GM12878 (cell line): ENCODE measurements at regions not wholly inside any gene's neighbourhood (a gene's known extent, or its start where the extent isn't known, plus 50 kb on each side); places are given as distances from the start of the nearest gene placed in this dataset.

ENCODE experiments used
- ATAC-seq: fragments of 200-7000 bp; cut with Tn5 transposase; 3 replicates; pipeline ENCODE4 v1.9.1; 2020; ENCODE audit warnings: mild to moderate bottlenecking, moderate library complexity
- BruUV-seq: library from RNA; stranded (reverse); fragments of 400-500 nt; replicated peaks from 2 replicates; lab custom pipeline; 2021; lab: Mats Ljungman, UMichigan
- CTCF ChIA-PET: fragments of 300-600 bp; sonication (Branson Sonifier 250); formaldehyde crosslinking; extraction: SDS; loops from one replicate; lab custom pipeline; 2021; ENCODE audit warnings: inconsistent platforms; lab: Yijun Ruan, JAX
- POLR2A ChIA-PET: fragments of 350-600 bp; formaldehyde crosslinking; extraction: SDS; loops from one replicate; lab custom pipeline; 2021; ENCODE audit warnings: inconsistent platforms; lab: Charles Lee
- RAD21 ChIA-PET: fragments of 300-600 bp; sonication (Branson Sonifier 250); formaldehyde crosslinking; loops from one replicate; lab custom pipeline; 2023; ENCODE audit warnings: antibody characterized with exemption; ENCODE audit not compliant: unreplicated experiment; lab: Charles Lee
- SMC1A ChIA-PET: fragments of 300-600 bp; sonication (Branson Sonifier 250); formaldehyde crosslinking; loops from one replicate; lab custom pipeline; 2023; ENCODE audit not compliant: unreplicated experiment, uncharacterized antibody; lab: Charles Lee
- DNase-seq: peaks from one replicate; pipeline ENCODE4 v3.0.0-alpha.2; 2011; ENCODE audit warnings: low read depth, low spot score
- FAIRE-seq: peaks from 3 replicates; lab custom pipeline; 2011; peaks lifted over from hg19 to GRCh38; lab: Jason Lieb, UNC
- H2AFZ ChIP-seq: 2 replicates; pipeline ENCODE4 v1.6.0; 2011; ENCODE audit warnings: low read depth, low read length, control low read depth; ENCODE audit not compliant: control insufficient read depth
- H3K27ac ChIP-seq: 2 replicates; pipeline ENCODE4 v1.5.1; 2011; ENCODE audit warnings: control low read depth; ENCODE audit not compliant: control insufficient read depth, insufficient read depth
- H3K27me3 ChIP-seq, 2 experiments: replicated peaks in 1 of 2; 2 replicates each; pipeline versions ENCODE4 v1.6.0 to v1.6.1; 2011; ENCODE audit warnings: low read length in 1 of 2; ENCODE audit not compliant: control insufficient read depth in 2 of 2, insufficient read depth in 2 of 2
- H3K36me3 ChIP-seq, 2 experiments: 2 replicates each; pipeline ENCODE4 v1.5.1; 2011; ENCODE audit warnings: low read length in 1 of 2; ENCODE audit not compliant: control insufficient read depth in 2 of 2, insufficient read depth in 2 of 2
- H3K4me1 ChIP-seq: 2 replicates; pipeline ENCODE4 v1.6.1; 2011; ENCODE audit warnings: mild to moderate bottlenecking, low read length, moderate library complexity, mixed read lengths; ENCODE audit not compliant: control insufficient read depth, insufficient read depth
- H3K4me2 ChIP-seq: 2 replicates; pipeline ENCODE4 v1.6.0; 2011; ENCODE audit warnings: control low read depth; ENCODE audit not compliant: control insufficient read depth, insufficient read depth
- H3K4me3 ChIP-seq: fragments of 200-600 bp; sonication (generic); 2 replicates; pipeline ENCODE4 v1.5.1; 2016
- H3K79me2 ChIP-seq: 2 replicates; pipeline ENCODE4 v1.6.0; 2011; ENCODE audit warnings: low read length; ENCODE audit not compliant: control insufficient read depth, insufficient read depth
- H3K9ac ChIP-seq: 2 replicates; pipeline ENCODE4 v1.8.0; 2011; ENCODE audit warnings: low read length, control low read depth, mixed read lengths; ENCODE audit not compliant: control insufficient read depth, insufficient read depth
- H3K9me3 ChIP-seq: replicated peaks from 3 replicates; pipeline ENCODE4 v1.5.1; 2011; ENCODE audit warnings: mild to moderate bottlenecking, low read length; ENCODE audit not compliant: control insufficient read depth, insufficient read depth
- H4K20me1 ChIP-seq: 2 replicates; pipeline ENCODE4 v1.6.0; 2011; ENCODE audit not compliant: control insufficient read depth, insufficient read depth
- BHLHE40 ChIP-seq, 2 experiments: fragments of 450-650 bp in 1 of 2; IDR thresholded peaks; 2 replicates each; pipeline ENCODE4 v1.6.1; 2011 to 2017; ENCODE audit warnings: low read depth in 2 of 2, borderline replicate concordance in 1 of 2, improper control_type of control experiment in 1 of 2, low read length in 1 of 2, mild to moderate bottlenecking in 1 of 2
- BMI1 ChIP-seq: fragments of 450-650 bp; IDR thresholded peaks from 2 replicates; pipeline ENCODE4 v1.6.1; 2016; ENCODE audit warnings: mild to moderate bottlenecking, moderate library complexity, borderline replicate concordance
- CREB1 ChIP-seq: IDR thresholded peaks from 2 replicates; pipeline ENCODE4 v1.6.1; 2012; ENCODE audit warnings: low read depth, mild to moderate bottlenecking, inconsistent platforms
- ESRRA ChIP-seq: IDR thresholded peaks from 2 replicates; pipeline ENCODE4 v1.6.1; 2012; ENCODE audit warnings: mild to moderate bottlenecking, low read length, improper control_type of control experiment
- FOS ChIP-seq: IDR thresholded peaks from 3 replicates; pipeline ENCODE4 v1.6.1; 2011; ENCODE audit warnings: borderline replicate concordance; ENCODE audit not compliant: insufficient read length; ENCODE audit errors: extremely low read depth
- FOXM1 ChIP-seq: IDR thresholded peaks from 2 replicates; pipeline ENCODE4 v1.6.1; 2012; ENCODE audit warnings: low read depth, mild to moderate bottlenecking, inconsistent platforms, low read length, moderate library complexity
- HCFC1 ChIP-seq: fragments of 150-350 bp; IDR thresholded peaks from 2 replicates; pipeline ENCODE4 v1.6.1; 2014; ENCODE audit warnings: low read length
- IKZF2 ChIP-seq, 2 experiments: fragments of 450-650 bp; IDR thresholded peaks; 2 replicates each; pipeline ENCODE4 v1.6.1; 2017; ENCODE audit warnings: mild to moderate bottlenecking in 2 of 2, moderate library complexity in 2 of 2
- SPI1 ChIP-seq: IDR thresholded peaks from 2 replicates; pipeline ENCODE4 v1.6.1; 2011; ENCODE audit warnings: low read depth, mild to moderate bottlenecking, low read length, moderate library complexity, borderline replicate concordance; ENCODE audit not compliant: insufficient read depth
- SREBF1 ChIP-seq: IDR thresholded peaks from 2 replicates; pipeline ENCODE4 v1.6.1; 2012; ENCODE audit warnings: mild to moderate bottlenecking, low read length
- TAF1 ChIP-seq: IDR thresholded peaks from 2 replicates; pipeline ENCODE4 v1.6.1; 2011; ENCODE audit warnings: mild to moderate bottlenecking, low read depth, low read length, borderline replicate concordance
- ZNF274 ChIP-seq: IDR thresholded peaks from one replicate; pipeline ENCODE4 v1.8.0; 2011; ENCODE audit not compliant: insufficient read length, insufficient read depth
- WGBS: methylation state at CpG from one replicate; pipeline ENCODE4 v1.1.6; 2016; ENCODE audit warnings: low lambda C conversion rate; ENCODE audit not compliant: insufficient replicate concordance, insufficient coverage; ENCODE audit errors: missing lambda C conversion rate; 5-methylcytosine and 5-hydroxymethylcytosine counted together
- in situ Hi-C: fragments of 300-500 bp; cut with MboI; formaldehyde crosslinking; loops from 9 replicates; pipeline ENCODE4 v1.14.3; 2018; ENCODE audit warnings: mixed read lengths
- intact Hi-C: fragments of 100-400 bp; cut with micrococcal nuclease; formaldehyde crosslinking; loops from one replicate; pipeline ENCODE4 v1.14.2; 2022; ENCODE audit not compliant: unreplicated experiment
- TF ChIP-seq, protein P1 (sequence below): IDR thresholded peaks from 2 replicates; pipeline ENCODE4 v1.6.1; 2011; ENCODE audit warnings: borderline replicate concordance, low read depth, mild to moderate bottlenecking, moderate library complexity, mixed read lengths, low read length; ENCODE audit not compliant: insufficient read depth; ENCODE audit errors: extremely low read length
- TF ChIP-seq, protein P2 (sequence below): IDR thresholded peaks from 2 replicates; pipeline ENCODE4 v1.6.1; 2012; ENCODE audit warnings: low read depth, low read length, improper control_type of control experiment
- TF ChIP-seq, protein P3 (sequence below): fragments of 450-650 bp; IDR thresholded peaks from 2 replicates; pipeline ENCODE4 v1.6.1; 2016; ENCODE audit warnings: mild to moderate bottlenecking
- TF ChIP-seq, protein P4 (sequence below): fragments of 450-650 bp; IDR thresholded peaks from 2 replicates; pipeline ENCODE4 v1.6.1; 2017; ENCODE audit warnings: mild to moderate bottlenecking
- TF ChIP-seq, protein P5 (sequence below): fragments of 450-650 bp; formaldehyde crosslinking; IDR thresholded peaks from 2 replicates; pipeline ENCODE4 v1.4.0; 2022; ENCODE audit warnings: mild to moderate bottlenecking, moderate library complexity

DNA sequence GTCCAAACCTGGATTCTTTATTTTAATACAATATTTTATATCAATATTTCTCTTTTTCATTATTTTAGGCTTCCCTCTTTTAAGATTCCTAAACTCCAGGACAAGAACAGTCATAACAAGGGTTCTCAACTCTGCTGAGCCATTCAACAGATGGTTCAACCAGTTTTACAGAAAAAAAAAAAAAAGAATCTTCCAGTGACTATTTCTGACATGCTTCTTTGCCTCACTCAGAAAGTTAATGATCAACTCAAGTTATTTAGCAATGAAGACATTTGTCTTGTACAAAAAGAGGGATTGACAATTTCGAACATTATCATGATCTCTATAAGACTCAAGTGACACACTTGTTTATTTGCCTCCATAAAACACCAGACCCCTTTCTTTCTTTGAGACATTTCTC lies 282.6 kb upstream of the GRID2 start:
- ChIA-PET RAD21 (no interaction called here), CTCF (no interaction called here), POLR2A (no interaction called here)
- H3K36me3 ChIP-seq: no peaks in the 10 kb centered on the region
- no peak overlapping the region for H2AFZ ChIP-seq
- H3K79me2 ChIP-seq: no peaks in the 10 kb centered on the region
- 0% methylated on average over 1 of the region's 1 CpG for WGBS
- BruUV-seq: no TSS peak
- no peaks in the 10 kb centered on the region for H3K9me3 ChIP-seq
- no peak overlapping the region for H3K4me2 ChIP-seq
- intact Hi-C loops: no loop called here
- FAIRE-seq: no peak
- TF ChIP-seq BHLHE40 (IDR thresholded peaks at IDR 0.05; ENCODE audit: borderline replicate concordance in 1 of 2, low read depth in 2 of 2, low read length in 1 of 2) (no peak), TAF1 (no peak), FOS (no peak), ZNF274 (no peak), HCFC1 (no peak), IKZF2 (IDR thresholded peaks at IDR 0.05) (no peak), SPI1 (no peak), SREBF1 (no peak), CREB1 (no peak), FOXM1 (no peak), ESRRA (no peak), BMI1 (no peak)
- TF ChIP-seq, protein P1, sequence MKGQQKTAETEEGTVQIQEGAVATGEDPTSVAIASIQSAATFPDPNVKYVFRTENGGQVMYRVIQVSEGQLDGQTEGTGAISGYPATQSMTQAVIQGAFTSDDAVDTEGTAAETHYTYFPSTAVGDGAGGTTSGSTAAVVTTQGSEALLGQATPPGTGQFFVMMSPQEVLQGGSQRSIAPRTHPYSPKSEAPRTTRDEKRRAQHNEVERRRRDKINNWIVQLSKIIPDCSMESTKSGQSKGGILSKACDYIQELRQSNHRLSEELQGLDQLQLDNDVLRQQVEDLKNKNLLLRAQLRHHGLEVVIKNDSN: no peak
- TF ChIP-seq, protein P2, sequence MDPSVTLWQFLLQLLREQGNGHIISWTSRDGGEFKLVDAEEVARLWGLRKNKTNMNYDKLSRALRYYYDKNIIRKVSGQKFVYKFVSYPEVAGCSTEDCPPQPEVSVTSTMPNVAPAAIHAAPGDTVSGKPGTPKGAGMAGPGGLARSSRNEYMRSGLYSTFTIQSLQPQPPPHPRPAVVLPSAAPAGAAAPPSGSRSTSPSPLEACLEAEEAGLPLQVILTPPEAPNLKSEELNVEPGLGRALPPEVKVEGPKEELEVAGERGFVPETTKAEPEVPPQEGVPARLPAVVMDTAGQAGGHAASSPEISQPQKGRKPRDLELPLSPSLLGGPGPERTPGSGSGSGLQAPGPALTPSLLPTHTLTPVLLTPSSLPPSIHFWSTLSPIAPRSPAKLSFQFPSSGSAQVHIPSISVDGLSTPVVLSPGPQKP: no peak
- TF ChIP-seq, protein P3, sequence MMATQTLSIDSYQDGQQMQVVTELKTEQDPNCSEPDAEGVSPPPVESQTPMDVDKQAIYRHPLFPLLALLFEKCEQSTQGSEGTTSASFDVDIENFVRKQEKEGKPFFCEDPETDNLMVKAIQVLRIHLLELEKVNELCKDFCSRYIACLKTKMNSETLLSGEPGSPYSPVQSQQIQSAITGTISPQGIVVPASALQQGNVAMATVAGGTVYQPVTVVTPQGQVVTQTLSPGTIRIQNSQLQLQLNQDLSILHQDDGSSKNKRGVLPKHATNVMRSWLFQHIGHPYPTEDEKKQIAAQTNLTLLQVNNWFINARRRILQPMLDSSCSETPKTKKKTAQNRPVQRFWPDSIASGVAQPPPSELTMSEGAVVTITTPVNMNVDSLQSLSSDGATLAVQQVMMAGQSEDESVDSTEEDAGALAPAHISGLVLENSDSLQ: no peak
- TF ChIP-seq, protein P4, sequence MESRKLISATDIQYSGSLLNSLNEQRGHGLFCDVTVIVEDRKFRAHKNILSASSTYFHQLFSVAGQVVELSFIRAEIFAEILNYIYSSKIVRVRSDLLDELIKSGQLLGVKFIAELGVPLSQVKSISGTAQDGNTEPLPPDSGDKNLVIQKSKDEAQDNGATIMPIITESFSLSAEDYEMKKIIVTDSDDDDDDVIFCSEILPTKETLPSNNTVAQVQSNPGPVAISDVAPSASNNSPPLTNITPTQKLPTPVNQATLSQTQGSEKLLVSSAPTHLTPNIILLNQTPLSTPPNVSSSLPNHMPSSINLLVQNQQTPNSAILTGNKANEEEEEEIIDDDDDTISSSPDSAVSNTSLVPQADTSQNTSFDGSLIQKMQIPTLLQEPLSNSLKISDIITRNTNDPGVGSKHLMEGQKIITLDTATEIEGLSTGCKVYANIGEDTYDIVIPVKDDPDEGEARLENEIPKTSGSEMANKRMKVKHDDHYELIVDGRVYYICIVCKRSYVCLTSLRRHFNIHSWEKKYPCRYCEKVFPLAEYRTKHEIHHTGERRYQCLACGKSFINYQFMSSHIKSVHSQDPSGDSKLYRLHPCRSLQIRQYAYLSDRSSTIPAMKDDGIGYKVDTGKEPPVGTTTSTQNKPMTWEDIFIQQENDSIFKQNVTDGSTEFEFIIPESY: no peak
- TF ChIP-seq, protein P5, sequence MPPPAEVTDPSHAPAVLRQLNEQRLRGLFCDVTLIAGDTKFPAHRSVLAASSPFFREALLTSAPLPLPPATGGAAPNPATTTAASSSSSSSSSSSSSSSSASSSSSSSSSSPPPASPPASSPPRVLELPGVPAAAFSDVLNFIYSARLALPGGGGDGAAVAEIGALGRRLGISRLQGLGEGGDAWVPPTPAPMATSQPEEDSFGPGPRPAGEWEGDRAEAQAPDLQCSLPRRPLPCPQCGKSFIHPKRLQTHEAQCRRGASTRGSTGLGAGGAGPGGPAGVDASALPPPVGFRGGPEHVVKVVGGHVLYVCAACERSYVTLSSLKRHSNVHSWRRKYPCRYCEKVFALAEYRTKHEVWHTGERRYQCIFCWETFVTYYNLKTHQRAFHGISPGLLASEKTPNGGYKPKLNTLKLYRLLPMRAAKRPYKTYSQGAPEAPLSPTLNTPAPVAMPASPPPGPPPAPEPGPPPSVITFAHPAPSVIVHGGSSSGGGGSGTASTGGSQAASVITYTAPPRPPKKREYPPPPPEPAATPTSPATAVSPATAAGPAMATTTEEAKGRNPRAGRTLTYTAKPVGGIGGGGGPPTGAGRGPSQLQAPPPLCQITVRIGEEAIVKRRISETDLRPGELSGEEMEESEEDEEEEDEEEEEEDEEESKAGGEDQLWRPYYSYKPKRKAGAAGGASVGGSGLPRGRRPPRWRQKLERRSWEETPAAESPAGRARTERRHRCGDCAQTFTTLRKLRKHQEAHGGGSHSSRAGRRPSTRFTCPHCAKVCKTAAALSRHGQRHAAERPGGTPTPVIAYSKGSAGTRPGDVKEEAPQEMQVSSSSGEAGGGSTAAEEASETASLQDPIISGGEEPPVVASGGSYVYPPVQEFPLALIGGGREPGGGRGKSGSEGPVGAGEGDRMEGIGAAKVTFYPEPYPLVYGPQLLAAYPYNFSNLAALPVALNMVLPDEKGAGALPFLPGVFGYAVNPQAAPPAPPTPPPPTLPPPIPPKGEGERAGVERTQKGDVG (CRISPR knock-in tag): no peak
- TF ChIP-seq, all 136 proteins: peak for 0
- H3K27me3 ChIP-seq: no peaks in the 10 kb centered on the region
- no peak for ATAC-seq
- H4K20me1 ChIP-seq: no peaks in the 10 kb centered on the region
- H3K4me3 ChIP-seq: no peak overlapping the region
- no peak for DNase-seq
- no peak overlapping the region for H3K27ac ChIP-seq
- SMC1A ChIA-PET: no interaction called here
- in situ Hi-C loops: no loop called here
- no peaks in the 10 kb centered on the region for H3K4me1 ChIP-seq
- H3K9ac ChIP-seq: no peak overlapping the region
